GM12874 (cell line): ENCODE measurements at regions not wholly inside any gene's neighbourhood (a gene's known extent, or its start where the extent isn't known, plus 50 kb on each side); places are given as distances from the start of the nearest gene placed in this dataset.

Experiments used
- TF ChIP-seq, protein P1 (sequence below): IDR thresholded peaks from 2 replicates; pipeline ENCODE4 v1.5.1; 2011; ENCODE audit warnings: low read depth, mild to moderate bottlenecking, control low read depth, low read length, moderate library complexity; ENCODE audit not compliant: insufficient read depth

GRCh38 chr16:77570574-77570973 is 135.7 kb upstream of the ADAMTS18 start:
- TF ChIP-seq, protein P1, sequence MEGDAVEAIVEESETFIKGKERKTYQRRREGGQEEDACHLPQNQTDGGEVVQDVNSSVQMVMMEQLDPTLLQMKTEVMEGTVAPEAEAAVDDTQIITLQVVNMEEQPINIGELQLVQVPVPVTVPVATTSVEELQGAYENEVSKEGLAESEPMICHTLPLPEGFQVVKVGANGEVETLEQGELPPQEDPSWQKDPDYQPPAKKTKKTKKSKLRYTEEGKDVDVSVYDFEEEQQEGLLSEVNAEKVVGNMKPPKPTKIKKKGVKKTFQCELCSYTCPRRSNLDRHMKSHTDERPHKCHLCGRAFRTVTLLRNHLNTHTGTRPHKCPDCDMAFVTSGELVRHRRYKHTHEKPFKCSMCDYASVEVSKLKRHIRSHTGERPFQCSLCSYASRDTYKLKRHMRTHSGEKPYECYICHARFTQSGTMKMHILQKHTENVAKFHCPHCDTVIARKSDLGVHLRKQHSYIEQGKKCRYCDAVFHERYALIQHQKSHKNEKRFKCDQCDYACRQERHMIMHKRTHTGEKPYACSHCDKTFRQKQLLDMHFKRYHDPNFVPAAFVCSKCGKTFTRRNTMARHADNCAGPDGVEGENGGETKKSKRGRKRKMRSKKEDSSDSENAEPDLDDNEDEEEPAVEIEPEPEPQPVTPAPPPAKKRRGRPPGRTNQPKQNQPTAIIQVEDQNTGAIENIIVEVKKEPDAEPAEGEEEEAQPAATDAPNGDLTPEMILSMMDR, result no peak

- TF ChIP-seq, protein P1, result no peak
These were observed 136.5 kb upstream of the ADAMTS18 start for GRCh38 chr16:77571115-77571862.

DNA sequence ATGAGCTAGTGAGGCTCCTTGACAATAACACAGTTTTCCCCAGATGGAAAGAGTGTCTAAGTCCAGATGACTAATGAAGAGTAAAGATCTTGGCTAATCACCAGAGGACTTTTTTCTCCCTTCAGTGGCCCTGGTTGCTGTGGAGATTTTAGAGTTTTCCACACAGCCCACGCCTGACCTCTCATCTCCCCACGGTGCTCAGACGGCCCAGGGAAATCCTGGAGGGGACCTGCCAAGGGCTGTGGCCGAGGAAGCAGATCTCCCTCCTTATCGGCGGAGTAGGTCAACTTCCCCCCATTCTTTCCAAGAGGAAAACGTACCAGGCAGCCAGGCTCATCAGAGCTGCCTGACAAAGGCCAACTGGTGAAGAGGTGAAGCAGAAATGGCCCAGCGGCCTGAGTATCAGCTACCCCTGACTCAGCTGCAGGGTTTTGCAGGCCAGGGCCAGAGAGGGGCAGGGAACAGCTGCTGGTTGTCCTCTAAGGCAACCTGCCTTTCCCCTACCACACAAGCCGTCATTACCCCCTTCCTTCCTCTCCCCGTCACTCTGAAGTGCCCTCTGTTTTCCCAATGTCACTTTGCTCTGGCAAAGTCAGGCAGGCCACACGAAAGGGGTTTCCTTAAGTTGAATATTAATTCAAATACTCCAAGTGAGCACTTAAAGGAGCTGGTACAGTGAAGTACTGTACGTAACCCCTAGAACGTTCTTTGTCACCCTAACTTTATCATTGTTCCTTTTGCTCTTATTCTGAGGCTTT is 140.2 kb upstream of the ADAMTS18 start:
- TF ChIP-seq, protein P1, result no peak

GRCh38 chr16:77579351-77579891 is 142.9 kb upstream of the NUDT7 start:
- TF ChIP-seq, protein P1, result no peak

DNA sequence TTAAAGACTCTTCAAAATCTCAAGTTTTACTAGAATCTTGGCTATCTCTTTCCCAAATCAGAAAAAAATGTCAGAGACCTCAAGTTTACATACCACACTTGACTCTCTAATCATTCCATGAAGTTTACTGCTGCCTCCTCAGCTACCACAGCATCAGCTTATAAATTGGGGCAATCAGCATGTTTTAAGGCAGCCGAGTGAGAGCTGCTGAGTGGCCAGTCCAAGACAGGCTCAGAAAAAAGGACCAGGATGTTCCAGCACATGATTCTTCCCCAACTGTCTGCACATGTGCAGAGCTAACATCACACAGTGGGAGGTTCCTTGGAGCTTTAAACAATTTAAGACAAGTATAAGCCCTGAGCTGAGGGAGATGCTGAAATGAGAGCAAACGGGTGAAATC is 140.6 kb upstream of the NUDT7 start:
- TF ChIP-seq, protein P1, result no peak

DNA sequence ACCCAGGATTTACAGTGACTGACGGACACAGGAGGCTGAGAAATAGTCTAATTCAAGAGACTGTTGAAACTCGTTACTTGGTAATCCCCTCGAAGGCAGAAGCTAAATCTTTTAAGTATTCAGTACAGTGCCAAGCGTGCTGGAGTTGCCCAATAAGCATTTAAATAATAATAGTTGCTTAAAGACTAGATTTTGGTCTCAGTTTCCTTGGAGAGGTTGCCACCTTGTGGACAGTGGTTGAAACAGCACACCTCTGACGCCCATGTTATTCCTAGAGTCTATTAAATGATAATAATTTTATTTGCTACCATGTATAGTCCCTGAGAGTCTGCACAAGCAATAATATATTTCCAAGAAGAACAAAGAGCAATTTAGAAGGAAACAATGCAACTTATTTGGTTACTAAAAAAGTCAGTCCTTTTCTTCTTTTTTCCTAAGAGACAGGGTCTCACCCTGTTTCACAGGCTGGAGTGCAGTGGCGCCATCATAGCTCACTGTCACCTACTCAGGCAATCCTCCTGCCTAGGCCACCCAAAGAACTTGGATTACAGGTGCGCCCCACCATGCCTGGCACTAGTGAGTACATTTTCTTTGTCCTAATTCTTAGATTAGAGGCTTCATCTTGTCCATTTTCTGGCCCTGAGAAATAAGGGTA is 138.0 kb upstream of the NUDT7 start:
- TF ChIP-seq, protein P1, result peak; percentile 60

DNA sequence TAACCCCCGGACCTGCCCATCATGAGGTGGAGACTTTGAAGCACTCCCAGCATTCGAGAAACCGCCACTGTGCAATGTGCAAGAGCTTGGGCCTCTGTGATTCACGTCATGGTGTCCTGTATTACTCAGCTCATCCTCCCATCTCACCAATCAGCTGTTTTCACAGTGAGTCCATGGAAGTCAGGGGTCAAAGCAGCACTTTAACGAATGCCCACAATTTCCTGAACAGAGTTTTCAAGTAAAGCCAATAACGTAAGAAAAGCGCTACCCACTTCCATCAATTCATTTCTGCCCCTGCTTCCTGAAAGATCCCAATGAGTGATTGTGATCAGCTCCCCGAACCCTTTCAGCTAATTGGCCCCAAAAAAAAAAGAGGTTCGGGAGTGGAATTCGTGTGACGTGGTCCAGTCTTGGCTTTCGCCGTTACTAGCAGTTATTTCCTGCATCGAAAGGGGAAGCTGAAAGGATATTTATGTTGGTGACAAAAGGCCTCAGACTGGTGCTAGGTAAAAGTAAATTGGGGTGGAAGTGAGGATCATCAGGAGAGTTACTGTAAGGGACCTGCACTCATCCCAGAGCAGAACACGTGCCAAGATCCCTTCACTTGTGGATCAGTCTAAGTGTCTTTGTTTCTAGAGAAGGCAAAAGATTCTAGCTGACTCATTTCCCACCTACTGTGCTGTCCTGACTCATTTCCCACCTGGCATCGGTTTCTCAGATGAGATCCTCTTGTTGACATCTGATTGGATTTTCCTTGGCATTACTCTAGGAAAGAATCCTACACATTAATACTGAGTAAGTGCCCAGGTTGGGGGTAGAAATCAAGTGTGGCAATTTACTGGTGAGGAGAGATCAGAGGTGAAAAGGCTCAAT is 136.7 kb upstream of the NUDT7 start:
- TF ChIP-seq, protein P1, result no peak
